ENCODE measurements at regions not wholly inside any gene's neighbourhood (a gene's known extent, or its start where the extent isn't known, plus 50 kb on each side); places are given as distances from the start of the nearest gene placed in this dataset.
"Not testable (repeated sequence)": the region's sequence is repeated elsewhere in the genome, so short reads cannot be mapped to it uniquely, and the experiment has no call there.

DNA sequence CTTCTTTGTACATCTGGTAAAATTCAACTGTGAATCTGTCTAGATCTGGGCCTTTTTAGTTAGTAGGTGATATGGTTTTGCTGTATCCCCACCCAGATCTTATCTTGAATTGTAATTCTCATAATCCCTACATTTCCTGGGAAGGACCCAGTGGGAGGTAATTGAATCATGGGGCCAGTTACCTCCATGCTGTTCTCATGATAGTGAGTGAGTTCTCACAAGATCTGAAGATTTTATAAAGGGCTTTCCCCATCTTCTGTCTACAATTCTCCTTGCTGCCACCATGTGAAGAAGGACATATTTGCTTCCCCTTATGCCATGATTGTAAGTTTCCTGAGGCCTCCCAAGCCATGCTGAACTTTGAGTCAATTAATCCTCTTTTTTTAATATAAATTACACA is 410.4 kb upstream of the EPHA7 start:
- not testable (repeated sequence) for TF ChIP-seq POLR2AphosphoS5 (IDR thresholded peaks at IDR 0.05; ENCODE audit: insufficient read depth, low read depth, low read length); POLR2A (IDR thresholded peaks at IDR 0.05; ENCODE audit: low read depth, low read length); MYC (IDR thresholded peaks at IDR 0.05; ENCODE audit: low read depth, low read length); EZH2 (IDR thresholded peaks at IDR 0.05; ENCODE audit: borderline replicate concordance, low read depth, low read length, severe bottlenecking); JUN (IDR thresholded peaks at IDR 0.05; ENCODE audit: borderline replicate concordance, insufficient read depth, insufficient read length, low read depth)
- TF ChIP-seq, protein P1, sequence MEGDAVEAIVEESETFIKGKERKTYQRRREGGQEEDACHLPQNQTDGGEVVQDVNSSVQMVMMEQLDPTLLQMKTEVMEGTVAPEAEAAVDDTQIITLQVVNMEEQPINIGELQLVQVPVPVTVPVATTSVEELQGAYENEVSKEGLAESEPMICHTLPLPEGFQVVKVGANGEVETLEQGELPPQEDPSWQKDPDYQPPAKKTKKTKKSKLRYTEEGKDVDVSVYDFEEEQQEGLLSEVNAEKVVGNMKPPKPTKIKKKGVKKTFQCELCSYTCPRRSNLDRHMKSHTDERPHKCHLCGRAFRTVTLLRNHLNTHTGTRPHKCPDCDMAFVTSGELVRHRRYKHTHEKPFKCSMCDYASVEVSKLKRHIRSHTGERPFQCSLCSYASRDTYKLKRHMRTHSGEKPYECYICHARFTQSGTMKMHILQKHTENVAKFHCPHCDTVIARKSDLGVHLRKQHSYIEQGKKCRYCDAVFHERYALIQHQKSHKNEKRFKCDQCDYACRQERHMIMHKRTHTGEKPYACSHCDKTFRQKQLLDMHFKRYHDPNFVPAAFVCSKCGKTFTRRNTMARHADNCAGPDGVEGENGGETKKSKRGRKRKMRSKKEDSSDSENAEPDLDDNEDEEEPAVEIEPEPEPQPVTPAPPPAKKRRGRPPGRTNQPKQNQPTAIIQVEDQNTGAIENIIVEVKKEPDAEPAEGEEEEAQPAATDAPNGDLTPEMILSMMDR (IDR thresholded peaks at IDR 0.05; ENCODE audit: extremely low read depth in 1 of 2, insufficient read depth in 1 of 2, low read depth in 1 of 2, low read length in 2 of 2), result not testable (repeated sequence)
- TF ChIP-seq, protein P2, sequence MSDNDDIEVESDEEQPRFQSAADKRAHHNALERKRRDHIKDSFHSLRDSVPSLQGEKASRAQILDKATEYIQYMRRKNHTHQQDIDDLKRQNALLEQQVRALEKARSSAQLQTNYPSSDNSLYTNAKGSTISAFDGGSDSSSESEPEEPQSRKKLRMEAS (IDR thresholded peaks at IDR 0.05; ENCODE audit: insufficient read depth, insufficient read length), result not testable (repeated sequence)
